A673 (cell line): ENCODE measurements at regions not wholly inside any gene's neighbourhood (a gene's known extent, or its start where the extent isn't known, plus 50 kb on each side); places are given as distances from the start of the nearest gene placed in this dataset.

Experiments
- CTCF ChIP-seq: fragments of 300-800, 200-600 bp; sonication (generic); conservative IDR thresholded peaks from 2 replicates; pipeline ENCODE4 v1.5.1; 2017; ENCODE audit warnings: low read depth, mild to moderate bottlenecking, antibody characterized with exemption, low read length, moderate library complexity, mixed read lengths
- EZH2 ChIP-seq: fragments of 200-600 bp; sonication (generic); IDR thresholded peaks from 2 replicates; pipeline ENCODE4 v1.6.1; 2017; ENCODE audit warnings: borderline replicate concordance, low read depth, mild to moderate bottlenecking, mixed read lengths, antibody characterized with exemption, low read length; ENCODE audit not compliant: poor library complexity, severe bottlenecking

- TF ChIP-seq CTCF (no peak), EZH2 (no peak)
Observed at GRCh38 chr3:24734019-24734418, 239.4 kb upstream of the THRB start.
